GM10266 (cell line): ENCODE measurements at regions not wholly inside any gene's neighbourhood (a gene's known extent, or its start where the extent isn't known, plus 50 kb on each side); places are given as distances from the start of the nearest gene placed in this dataset.

ENCODE experiments used
- DNase-seq: peaks from one replicate; pipeline ENCODE4 v3.0.0; 2012; ENCODE audit errors: extremely low spot score
- TF ChIP-seq, protein P1 (sequence below): IDR thresholded peaks from 2 replicates; pipeline ENCODE4 v1.5.1; 2012; ENCODE audit warnings: mild to moderate bottlenecking, low read depth; ENCODE audit not compliant: control insufficient read depth, insufficient read depth; ENCODE audit errors: missing control alignments

DNA sequence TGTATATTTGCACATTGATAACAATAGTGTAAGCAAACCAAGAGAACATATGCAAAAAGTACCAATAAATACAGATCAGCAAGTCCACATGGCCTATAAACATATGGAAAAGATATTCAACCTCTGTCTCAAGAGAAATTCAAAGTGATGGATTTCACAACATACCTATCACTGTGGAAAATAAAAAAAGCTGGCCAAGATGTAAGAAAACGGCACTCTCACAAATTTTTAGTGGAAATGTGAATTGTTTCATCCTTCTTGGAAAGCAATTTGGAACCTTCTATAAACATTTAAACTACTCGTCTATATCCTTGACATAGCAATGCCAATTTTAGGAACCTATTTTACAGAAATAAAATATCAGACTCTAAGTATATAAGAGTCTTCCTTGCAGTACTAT, 559.8 kb downstream of the QKI start:
- TF ChIP-seq, protein P1, sequence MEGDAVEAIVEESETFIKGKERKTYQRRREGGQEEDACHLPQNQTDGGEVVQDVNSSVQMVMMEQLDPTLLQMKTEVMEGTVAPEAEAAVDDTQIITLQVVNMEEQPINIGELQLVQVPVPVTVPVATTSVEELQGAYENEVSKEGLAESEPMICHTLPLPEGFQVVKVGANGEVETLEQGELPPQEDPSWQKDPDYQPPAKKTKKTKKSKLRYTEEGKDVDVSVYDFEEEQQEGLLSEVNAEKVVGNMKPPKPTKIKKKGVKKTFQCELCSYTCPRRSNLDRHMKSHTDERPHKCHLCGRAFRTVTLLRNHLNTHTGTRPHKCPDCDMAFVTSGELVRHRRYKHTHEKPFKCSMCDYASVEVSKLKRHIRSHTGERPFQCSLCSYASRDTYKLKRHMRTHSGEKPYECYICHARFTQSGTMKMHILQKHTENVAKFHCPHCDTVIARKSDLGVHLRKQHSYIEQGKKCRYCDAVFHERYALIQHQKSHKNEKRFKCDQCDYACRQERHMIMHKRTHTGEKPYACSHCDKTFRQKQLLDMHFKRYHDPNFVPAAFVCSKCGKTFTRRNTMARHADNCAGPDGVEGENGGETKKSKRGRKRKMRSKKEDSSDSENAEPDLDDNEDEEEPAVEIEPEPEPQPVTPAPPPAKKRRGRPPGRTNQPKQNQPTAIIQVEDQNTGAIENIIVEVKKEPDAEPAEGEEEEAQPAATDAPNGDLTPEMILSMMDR, result no peak
- DNase-seq, result no peak

DNA sequence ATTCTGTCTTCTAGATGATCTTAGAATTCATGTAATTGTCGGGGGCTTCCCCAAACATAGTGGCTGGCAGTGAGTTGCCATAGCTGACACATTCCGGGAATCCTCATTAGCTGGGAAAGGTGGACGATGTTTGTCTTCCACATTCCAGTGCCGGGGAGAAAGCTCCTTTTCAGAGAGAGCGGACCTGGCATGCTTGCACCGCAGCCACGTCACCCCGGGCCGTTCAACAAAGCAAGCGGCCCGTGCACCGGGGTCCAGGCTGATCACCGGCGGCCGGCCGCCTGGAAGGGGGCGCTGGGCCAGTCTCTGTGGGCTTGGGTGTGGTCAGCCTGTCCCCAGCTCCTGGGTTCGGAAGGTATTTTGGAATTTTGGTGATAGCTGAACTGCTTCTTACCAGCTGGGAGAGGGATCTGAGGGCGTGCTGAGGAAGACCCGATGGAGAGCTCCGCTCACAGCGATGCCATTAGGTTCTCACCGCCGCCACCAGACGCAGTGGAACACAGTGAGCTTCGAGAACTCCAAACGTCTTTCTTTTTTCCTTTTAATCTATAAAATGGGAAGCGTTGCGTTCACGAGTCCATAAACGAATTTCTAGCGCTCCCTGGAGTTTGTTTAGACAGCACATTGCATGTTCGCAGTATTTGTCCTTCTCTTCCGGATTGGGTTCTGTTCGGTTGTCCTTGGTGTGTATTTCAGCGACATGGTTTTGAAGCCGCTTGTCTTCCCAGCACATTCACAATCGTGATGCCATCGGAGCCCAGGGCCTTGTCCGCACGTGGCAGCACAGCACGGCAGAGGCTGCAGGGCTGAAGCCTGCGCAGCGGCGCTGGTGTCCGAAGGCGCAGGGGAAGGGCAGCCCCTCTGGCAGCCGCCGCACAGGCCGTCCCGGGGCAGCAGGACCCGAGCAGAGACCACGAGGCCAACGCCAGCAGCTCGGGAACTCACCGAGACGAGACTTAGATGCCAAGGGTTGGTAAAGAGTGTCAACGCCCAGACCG, 557.6 kb downstream of the QKI start:
- DNase-seq, result no peak
- TF ChIP-seq, protein P1, result no peak

DNA sequence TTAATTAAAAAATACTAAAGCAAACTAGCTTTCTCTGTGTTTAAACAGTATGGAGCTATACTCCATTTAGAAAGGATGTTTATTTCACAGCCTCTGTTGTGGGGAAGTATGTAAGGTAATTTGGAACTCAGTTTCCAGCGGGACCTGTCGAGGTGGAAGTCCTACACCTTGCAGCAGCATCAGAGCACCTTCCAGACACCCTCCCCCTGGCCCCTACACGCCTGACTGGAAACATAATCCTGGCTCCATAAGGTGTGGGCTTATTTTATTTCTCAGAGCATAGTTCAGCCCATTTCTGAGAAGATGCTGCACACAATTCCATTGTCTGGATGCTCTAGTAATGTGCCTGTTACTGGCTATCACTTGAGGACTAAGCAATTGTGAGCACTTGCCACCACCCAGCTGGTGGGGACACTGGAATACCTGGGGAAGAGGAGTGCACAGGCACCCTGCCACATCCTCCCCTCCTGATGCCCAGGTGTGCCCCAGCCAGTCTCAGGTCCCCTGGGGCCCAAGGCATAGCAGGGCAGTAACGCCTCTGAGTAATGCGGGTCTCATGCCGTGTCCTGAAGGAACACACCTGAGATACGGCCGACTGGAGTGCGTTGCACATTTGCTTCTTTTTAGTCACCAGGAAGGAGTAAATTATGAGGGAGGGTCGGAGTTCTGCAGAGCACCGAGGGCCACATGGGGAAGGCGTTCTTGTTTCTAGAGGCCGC, 556.5 kb downstream of the QKI start:
- DNase-seq, result no peak
- TF ChIP-seq, protein P1, result no peak

DNA sequence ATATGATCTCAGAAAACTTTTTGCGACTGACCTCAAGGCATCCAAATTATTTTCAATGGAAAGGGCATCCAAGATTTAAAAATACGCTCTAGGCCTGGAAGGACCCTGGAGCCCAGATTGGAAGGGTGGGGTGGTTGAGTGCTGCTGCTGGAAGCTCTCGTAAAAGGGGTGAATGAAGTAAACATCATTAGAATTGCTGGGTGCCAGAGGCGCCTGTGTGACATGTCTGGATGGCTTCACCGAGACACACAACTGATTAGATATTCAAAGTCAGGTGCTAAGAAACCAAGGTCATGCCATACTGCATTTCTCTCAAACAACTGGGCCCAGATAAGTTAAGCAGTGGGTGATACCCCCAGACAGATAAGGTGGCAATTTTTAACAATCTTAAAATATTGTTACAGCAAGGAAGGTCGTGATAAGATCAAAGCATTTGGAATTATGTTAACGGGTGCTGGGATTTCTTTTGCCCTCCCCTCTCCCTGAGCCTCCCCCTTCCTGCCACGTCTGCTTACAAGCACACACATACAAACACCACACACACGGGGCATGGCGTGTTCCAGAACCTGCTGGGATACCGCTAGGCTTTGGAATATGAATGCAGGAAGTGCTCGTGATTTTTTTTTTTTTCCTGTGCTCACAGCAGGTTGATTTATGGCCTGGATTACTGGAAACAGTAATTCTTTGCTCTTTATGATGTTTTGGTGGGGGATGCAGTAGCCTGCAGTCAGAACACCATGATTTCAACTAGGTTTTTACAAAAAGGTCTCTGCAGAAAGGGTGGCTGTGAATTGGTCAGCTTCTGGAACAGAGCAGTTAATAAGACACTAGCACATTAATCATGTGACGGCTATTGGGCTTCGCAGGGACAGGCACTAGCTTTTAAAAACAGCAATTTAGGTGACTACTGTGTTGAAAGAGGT, 551.2 kb downstream of the QKI start:
- no peak for DNase-seq
- TF ChIP-seq, protein P1, result no peak

DNA sequence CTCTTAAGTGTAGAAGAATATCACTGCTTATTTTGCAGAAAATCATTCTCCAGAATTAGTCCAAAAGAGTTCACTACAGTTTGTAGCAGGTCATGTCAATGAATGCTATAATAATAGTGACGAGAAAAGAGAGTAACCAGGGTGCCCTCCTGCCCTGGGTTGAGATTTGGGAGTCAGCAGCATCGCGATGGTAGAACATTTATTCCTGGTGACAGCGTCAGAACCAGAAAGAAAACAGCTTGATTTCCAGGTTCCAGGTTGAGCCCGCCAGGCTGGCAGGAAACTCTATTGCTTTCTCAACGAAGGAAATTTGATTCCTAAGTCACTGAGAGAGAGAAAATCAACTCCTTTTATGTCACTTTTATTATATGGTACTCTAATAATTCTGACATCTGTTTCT, 550.3 kb downstream of the QKI start:
- TF ChIP-seq, protein P1, result no peak
- no peak for DNase-seq

DNA sequence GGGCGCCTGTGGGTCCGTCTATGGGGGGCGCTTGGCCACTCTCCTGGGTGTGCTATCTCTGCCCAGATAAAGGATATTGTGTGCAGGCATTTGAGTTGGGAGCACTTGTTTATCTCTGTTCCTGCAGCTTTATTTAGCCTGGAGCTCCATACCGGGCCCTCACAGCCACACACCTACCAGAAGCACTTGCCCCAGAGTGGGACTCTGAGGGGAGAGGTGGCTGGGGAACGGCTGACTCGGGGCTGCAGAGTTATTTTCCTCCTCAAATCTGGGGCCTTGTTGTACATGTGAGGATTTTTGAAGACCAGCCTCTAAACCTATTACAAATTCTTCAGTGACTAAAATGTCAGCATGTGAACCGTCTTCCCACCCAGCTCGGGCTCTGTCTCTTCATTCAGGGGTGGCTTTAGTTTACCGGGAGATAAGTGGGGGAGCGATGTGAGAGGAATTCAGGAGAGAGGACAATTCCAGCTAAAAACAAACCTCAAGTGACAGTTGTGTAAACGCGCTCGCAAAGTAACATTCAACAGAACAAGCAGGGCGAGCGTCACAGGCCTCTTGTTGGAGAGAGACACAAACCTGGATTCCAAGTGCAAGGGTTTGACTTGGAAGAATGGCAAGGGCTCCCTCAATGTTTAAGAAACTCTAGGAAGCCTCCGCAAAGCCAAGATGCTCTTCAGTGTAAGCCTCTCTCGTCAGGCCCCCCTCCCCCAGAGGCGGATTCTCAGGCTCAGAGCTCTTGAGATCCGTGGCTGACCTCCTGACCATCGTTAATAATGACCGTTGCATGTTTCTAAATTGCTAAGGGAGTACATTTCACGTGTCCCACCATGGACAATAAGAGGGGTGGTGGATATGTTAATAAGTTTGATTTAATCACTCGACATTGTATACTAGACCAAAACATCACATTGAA, 548.9 kb downstream of the QKI start:
- TF ChIP-seq, protein P1, result no peak
- no peak for DNase-seq
